Caco-2 (cell line): ENCODE measurements at regions not wholly inside any gene's neighbourhood (a gene's known extent, or its start where the extent isn't known, plus 50 kb on each side); places are given as distances from the start of the nearest gene placed in this dataset.

Experiments
- BruUV-seq: library from RNA; stranded (reverse); fragments of 400-500 nt; replicated peaks from 2 replicates; lab custom pipeline; 2021; lab: Mats Ljungman, UMichigan
- CTCF ChIA-PET: fragments of 300-600 bp; sonication (Branson Sonifier 250); formaldehyde crosslinking; loops from one replicate; lab custom pipeline; 2022; ENCODE audit warnings: antibody characterized with exemption; lab: Charles Lee
- POLR2A ChIA-PET: fragments of 300-600 bp; sonication (Branson Sonifier 250); formaldehyde crosslinking; loops from one replicate; lab custom pipeline; 2022; ENCODE audit warnings: antibody characterized with exemption; lab: Charles Lee
- DNase-seq, 2 experiments: peaks; one replicate each; pipeline versions ENCODE4 v3.0.0 to v3.0.0-alpha.2; 2020 to 2022
- H3K27me3 ChIP-seq: replicated peaks from 2 replicates; pipeline ENCODE4 v1.6.0; 2011; ENCODE audit warnings: low read length; ENCODE audit not compliant: control insufficient read depth, insufficient read depth
- H3K36me3 ChIP-seq: 2 replicates; pipeline ENCODE4 v1.5.1; 2011; ENCODE audit warnings: low read length; ENCODE audit not compliant: control insufficient read depth, insufficient read depth
- H3K4me1 ChIP-seq: fragments of 250-450 bp; sonication (Bioruptor Pico); 2 replicates; pipeline ENCODE4 v1.5.1; 2020; ENCODE audit warnings: mild to moderate bottlenecking
- H3K4me3 ChIP-seq: 2 replicates; pipeline ENCODE4 v1.5.1; 2011; ENCODE audit warnings: low read depth, mild to moderate bottlenecking, control low read depth, low read length
- H3K9me3 ChIP-seq: fragments of 250-450 bp; sonication (Bioruptor Pico); 2 replicates; pipeline ENCODE4 v1.5.1; 2020; ENCODE audit warnings: mild to moderate bottlenecking, moderate library complexity
- H3K27ac Mint-ChIP-seq: one replicate; pipeline ENCODE4 v1.8.0; 2022; ENCODE audit warnings: mixed read lengths; ENCODE audit not compliant: unreplicated experiment
- H3K27me3 Mint-ChIP-seq: one replicate; pipeline ENCODE4 v1.8.0; 2022; ENCODE audit warnings: mixed read lengths; ENCODE audit not compliant: insufficient read depth, unreplicated experiment
- H3K36me3 Mint-ChIP-seq: one replicate; pipeline ENCODE4 v1.8.0; 2022; ENCODE audit warnings: mild to moderate bottlenecking, mixed read lengths; ENCODE audit not compliant: insufficient read depth, unreplicated experiment
- H3K4me1 Mint-ChIP-seq: one replicate; pipeline ENCODE4 v1.8.0; 2022; ENCODE audit warnings: low read depth, mixed read lengths; ENCODE audit not compliant: unreplicated experiment
- H3K4me3 Mint-ChIP-seq: one replicate; pipeline ENCODE4 v1.8.0; 2022; ENCODE audit warnings: mild to moderate bottlenecking, moderate library complexity, mixed read lengths; ENCODE audit not compliant: unreplicated experiment
- H3K9me3 Mint-ChIP-seq: one replicate; pipeline ENCODE4 v1.8.0; 2022; ENCODE audit warnings: mixed read lengths; ENCODE audit not compliant: unreplicated experiment
- CTCF ChIP-seq, 2 experiments: fragments of 200-600 bp in 1 of 2; IDR thresholded peaks; 1 replicate in 1 of 2; 2 replicates in 1 of 2; pipeline versions ENCODE4 v1.5.1 to v1.8.0; 2011 to 2022; ENCODE audit warnings: antibody characterized with exemption in 1 of 2, control low read depth in 1 of 2, inconsistent platforms in 1 of 2, low read depth in 1 of 2, low read length in 1 of 2, mild to moderate bottlenecking in 1 of 2, moderate library complexity in 1 of 2; ENCODE audit not compliant: insufficient read depth in 1 of 2, severe bottlenecking in 1 of 2, unreplicated experiment in 1 of 2
- intact Hi-C: fragments of 100-400 bp; cut with micrococcal nuclease; formaldehyde crosslinking; loops from one replicate; pipeline ENCODE4 v1.10.0; 2022; ENCODE audit not compliant: unreplicated experiment

DNA sequence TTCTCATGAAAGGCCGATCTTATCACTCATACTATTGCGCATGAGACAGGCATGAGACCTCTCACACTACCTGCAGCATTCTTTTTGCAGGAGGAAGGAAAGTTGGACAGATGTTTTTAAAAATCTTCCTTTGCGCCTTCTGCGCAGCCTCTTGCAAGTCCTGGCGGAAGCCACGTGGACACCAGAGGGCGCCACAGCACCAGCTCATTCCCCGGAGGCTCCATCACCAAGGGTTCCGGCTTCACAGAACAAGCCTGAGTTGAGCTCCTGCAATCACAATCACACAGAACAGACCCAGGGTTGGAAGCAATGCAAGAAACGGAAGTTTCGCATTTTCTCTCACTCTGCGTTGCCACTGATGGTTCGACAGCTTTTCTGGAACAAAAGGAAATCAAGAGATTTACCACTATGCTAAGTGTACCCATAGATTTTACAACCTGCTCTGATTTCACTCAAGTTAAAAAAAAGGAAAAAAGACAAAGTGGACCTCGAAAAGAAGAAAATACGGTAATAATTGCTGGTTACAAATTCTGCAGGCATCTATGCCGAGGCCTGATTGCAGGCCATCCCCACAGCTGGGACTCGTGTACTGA, 304.7 kb upstream of the MSX2 start:
- TF ChIP-seq CTCF (IDR thresholded peaks at IDR 0.05; ENCODE audit: insufficient read depth in 1 of 2, low read depth in 1 of 2, low read length in 1 of 2, severe bottlenecking in 1 of 2, unreplicated experiment in 1 of 2): peak; percentile 94 to 97
- H3K36me3 Mint-ChIP-seq: no peaks in the 10 kb centered on the region
- ChIA-PET CTCF (interaction anchor here (0.5 to 2.8 kb wide), 40 partner anchors 9 to 491 kb away, joined by 3 to 37 read pairs (median 5); partner anchors contain the start of gene MSX2), POLR2A (interaction anchor here (0.6 kb wide), 3 partner anchors 272 to 359 kb away, joined by 3 to 14 read pairs (median 4); partner anchors contain the start of gene MSX2)
- peak overlapping the region; percentile 54 for H3K27ac Mint-ChIP-seq
- no peaks in the 10 kb centered on the region for H3K9me3 Mint-ChIP-seq
- Histone ChIP-seq H3K36me3 (no peaks in the 10 kb centered on the region), H3K4me3 (peak overlapping the region; percentile 30), H3K4me1 (peaks cover 5% of the 10 kb centered on the region), H3K27me3 (no peaks in the 10 kb centered on the region), H3K9me3 (no peaks in the 10 kb centered on the region)
- H3K4me1 Mint-ChIP-seq: peaks cover 19% of the 10 kb centered on the region
- no peaks in the 10 kb centered on the region for H3K27me3 Mint-ChIP-seq
- DNase-seq: peak; percentile 93 to 94
- no TSS peak for BruUV-seq
- intact Hi-C loops: loop anchor here (1.0 to 10.0 kb wide), 10 partner anchors 42 to 515 kb away; no protein-coding TSS in a partner anchor
- H3K4me3 Mint-ChIP-seq: peak overlapping the region; percentile 75

- H3K4me3 ChIP-seq: no peak overlapping the region
- no peak overlapping the region for H3K27ac Mint-ChIP-seq
- H3K4me1 Mint-ChIP-seq: peaks cover 29% of the 10 kb centered on the region
- no peaks in the 10 kb centered on the region for H3K9me3 ChIP-seq
- no peaks in the 10 kb centered on the region for H3K27me3 ChIP-seq
- ChIA-PET CTCF (interaction anchor here (1.9 to 2.8 kb wide), 4 partner anchors 19 to 300 kb away, joined by 4 to 32 read pairs (median 9); no protein-coding TSS in a partner anchor), POLR2A (no interaction called here)
- no peaks in the 10 kb centered on the region for H3K27me3 Mint-ChIP-seq
- no peaks in the 10 kb centered on the region for H3K9me3 Mint-ChIP-seq
- no peaks in the 10 kb centered on the region for H3K36me3 Mint-ChIP-seq
- H3K4me1 ChIP-seq: peaks cover 17% of the 10 kb centered on the region
- H3K36me3 ChIP-seq: no peaks in the 10 kb centered on the region
- DNase-seq: no peak
- no TSS peak for BruUV-seq
- H3K4me3 Mint-ChIP-seq: no peak overlapping the region
- TF ChIP-seq CTCF (IDR thresholded peaks at IDR 0.05; ENCODE audit: insufficient read depth in 1 of 2, low read depth in 1 of 2, low read length in 1 of 2, severe bottlenecking in 1 of 2, unreplicated experiment in 1 of 2): no peak
- intact Hi-C loops: no loop called here
Observed at GRCh38 chr5:174420651-174421407, 303.6 kb upstream of the MSX2 start.

GRCh38 chr5:174421408-174421805, 303.0 kb upstream of the MSX2 start:
- intact Hi-C loops: no loop called here
- Mint-ChIP-seq H3K9me3 (no peaks in the 10 kb centered on the region), H3K27ac (peak overlapping the region; percentile 48), H3K4me3 (no peak overlapping the region), H3K27me3 (no peaks in the 10 kb centered on the region), H3K4me1 (peaks cover 34% of the 10 kb centered on the region), H3K36me3 (no peaks in the 10 kb centered on the region)
- H3K4me3 ChIP-seq: no peak overlapping the region
- no peaks in the 10 kb centered on the region for H3K36me3 ChIP-seq
- no peak for DNase-seq
- no peak for TF ChIP-seq CTCF (IDR thresholded peaks at IDR 0.05; ENCODE audit: insufficient read depth in 1 of 2, low read depth in 1 of 2, low read length in 1 of 2, severe bottlenecking in 1 of 2, unreplicated experiment in 1 of 2)
- H3K9me3 ChIP-seq: no peaks in the 10 kb centered on the region
- ChIA-PET CTCF (interaction anchor here (2.8 kb wide), 1 partner anchor 99 kb away, joined by 32 read pairs; no protein-coding TSS in a partner anchor), POLR2A (no interaction called here)
- BruUV-seq: no TSS peak
- no peaks in the 10 kb centered on the region for H3K27me3 ChIP-seq
- H3K4me1 ChIP-seq: peaks cover 18% of the 10 kb centered on the region
